SK-N-SH treated with all-trans-retinoic acid at 6 μM for 48 hours (cell line): ENCODE measurements at regions not wholly inside any gene's neighbourhood (a gene's known extent, or its start where the extent isn't known, plus 50 kb on each side); places are given as distances from the start of the nearest gene placed in this dataset.

Experiments used
- ATAC-seq: fragments of 200-7000 bp; cut with Tn5 transposase; 3 replicates; pipeline ENCODE4 v1.9.1; 2020; ENCODE audit warnings: mild to moderate bottlenecking, moderate library complexity
- BACH2 ChIP-seq: fragments of 250-450 bp; sonication (Bioruptor Pico); IDR thresholded peaks from 2 replicates; pipeline ENCODE4 v1.9.0; 2021; ENCODE audit warnings: mild to moderate bottlenecking, borderline replicate concordance
- CREB5 ChIP-seq: fragments of 250-450 bp; sonication (Bioruptor Pico); IDR thresholded peaks from 2 replicates; pipeline ENCODE4 v1.5.1; 2020; ENCODE audit warnings: low read depth, mild to moderate bottlenecking, moderate library complexity
- CSDC2 ChIP-seq: fragments of 250-450 bp; sonication (Bioruptor Pico); IDR thresholded peaks from 2 replicates; pipeline ENCODE4 v1.5.0; 2020; ENCODE audit warnings: mild to moderate bottlenecking, moderate library complexity
- ESRRG ChIP-seq: fragments of 250-450 bp; sonication (Bioruptor Pico); IDR thresholded peaks from 2 replicates; pipeline ENCODE4 v1.6.1; 2021; ENCODE audit warnings: mild to moderate bottlenecking
- GLIS3 ChIP-seq: fragments of 250-450 bp; sonication (Bioruptor Pico); IDR thresholded peaks from 2 replicates; pipeline ENCODE4 v1.5.0; 2020; ENCODE audit warnings: mild to moderate bottlenecking, moderate library complexity
- ISL1 ChIP-seq: fragments of 250-450 bp; sonication (Bioruptor Pico); IDR thresholded peaks from 2 replicates; pipeline ENCODE4 v2.1.2; 2022; ENCODE audit warnings: mild to moderate bottlenecking, moderate library complexity
- OSR1 ChIP-seq: fragments of 250-450 bp; sonication (Bioruptor Pico); IDR thresholded peaks from 2 replicates; pipeline ENCODE4 v1.8.0; 2022; ENCODE audit warnings: moderate library complexity, mild to moderate bottlenecking, inconsistent platforms
- PATZ1 ChIP-seq: fragments of 250-450 bp; sonication (Bioruptor Pico); IDR thresholded peaks from 2 replicates; pipeline ENCODE4 v1.8.0; 2020; ENCODE audit warnings: mild to moderate bottlenecking, moderate library complexity, borderline replicate concordance
- POU6F1 ChIP-seq: fragments of 250-450 bp; sonication (Bioruptor Pico); IDR thresholded peaks from 2 replicates; pipeline ENCODE4 v1.8.0; 2021; ENCODE audit warnings: low read depth, mild to moderate bottlenecking, moderate library complexity, borderline replicate concordance
- RARB ChIP-seq: fragments of 250-450 bp; sonication (Bioruptor Pico); IDR thresholded peaks from 2 replicates; pipeline ENCODE4 v1.8.0; 2021; ENCODE audit warnings: mild to moderate bottlenecking, moderate library complexity
- TCF4 ChIP-seq: fragments of 250-450 bp; sonication (Bioruptor Pico); IDR thresholded peaks from 2 replicates; pipeline ENCODE4 v1.8.0; 2021; ENCODE audit warnings: mild to moderate bottlenecking, moderate library complexity, borderline replicate concordance
- TOX ChIP-seq: fragments of 250-450 bp; sonication (Bioruptor Pico); IDR thresholded peaks from 2 replicates; pipeline ENCODE4 v1.8.0; 2021; ENCODE audit warnings: mild to moderate bottlenecking, moderate library complexity, borderline replicate concordance
- TSHZ2 ChIP-seq: fragments of 250-450 bp; sonication (Bioruptor Pico); IDR thresholded peaks from 2 replicates; pipeline ENCODE4 v1.5.0; 2020; ENCODE audit warnings: mild to moderate bottlenecking, moderate library complexity
- ZC3H10 ChIP-seq: fragments of 250-450 bp; sonication (Bioruptor Pico); IDR thresholded peaks from 2 replicates; pipeline ENCODE4 v1.5.1; 2021; ENCODE audit warnings: mild to moderate bottlenecking, moderate library complexity
- ZFP30 ChIP-seq: fragments of 450-650 bp; formaldehyde crosslinking; IDR thresholded peaks from 2 replicates; pipeline ENCODE4 v1.5.0; 2022; ENCODE audit warnings: mild to moderate bottlenecking, moderate library complexity
- ZNF565 ChIP-seq: fragments of 450-650 bp; formaldehyde crosslinking; conservative IDR thresholded peaks from 2 replicates; pipeline ENCODE4 v1.5.0; 2020; ENCODE audit warnings: low read depth, mild to moderate bottlenecking, moderate library complexity
- ZNF70 ChIP-seq: fragments of 450-650 bp; formaldehyde crosslinking; IDR thresholded peaks from 2 replicates; pipeline ENCODE4 v1.5.0; 2020; ENCODE audit warnings: mild to moderate bottlenecking, moderate library complexity
- ZNF8 ChIP-seq: fragments of 450-650 bp; formaldehyde crosslinking; IDR thresholded peaks from 2 replicates; pipeline ENCODE4 v1.5.0; 2020; ENCODE audit warnings: mild to moderate bottlenecking, moderate library complexity

- no peak for TF ChIP-seq PATZ1 (CRISPR knock-in tag)
- no peak for TF ChIP-seq RARB
- TF ChIP-seq, all 23 proteins: peak for 0
These were observed 288.0 kb downstream of the ELAVL2 start (continued) for GRCh38 chr9:23538067-23538402.

GRCh38 chr9:23538461-23539003 lies 287.5 kb downstream of the ELAVL2 start:
- ATAC-seq: no peak
- TF ChIP-seq ZFP30 (no peak), ZNF8 (no peak), CREB5 (no peak)

GRCh38 chr9:23539311-23539710 lies 286.7 kb downstream of the ELAVL2 start:
- no peak for ATAC-seq
- TF ChIP-seq GLIS3 (CRISPR knock-in tag): no peak
- TF ChIP-seq TOX (CRISPR knock-in tag): no peak
- TF ChIP-seq ISL1 (CRISPR knock-in tag): no peak
- no peak for TF ChIP-seq PATZ1 (CRISPR knock-in tag)
- TF ChIP-seq RARB: no peak
- no peak for TF ChIP-seq POU6F1 (CRISPR knock-in tag)
- no peak for TF ChIP-seq ZNF70 (CRISPR knock-in tag)
- TF ChIP-seq ZC3H10: no peak
- no peak for TF ChIP-seq CREB5
- TF ChIP-seq BACH2 (CRISPR knock-in tag): no peak
- no peak for TF ChIP-seq ZNF565 (CRISPR knock-in tag)
- no peak for TF ChIP-seq TCF4
- TF ChIP-seq ZNF8: no peak
- TF ChIP-seq TSHZ2 (CRISPR knock-in tag): no peak
- no peak for TF ChIP-seq CSDC2 (CRISPR knock-in tag)
- TF ChIP-seq ZFP30: no peak
- no peak for TF ChIP-seq OSR1

GRCh38 chr9:23541976-23542375 lies 284.1 kb downstream of the ELAVL2 start:
- ATAC-seq: no peak

More at GRCh38 chr9:23541976-23542375, 284.1 kb downstream of the ELAVL2 start:
- TF ChIP-seq ESRRG (CRISPR knock-in tag): no peak
